ENCODE measurements at regions not wholly inside any gene's neighbourhood (a gene's known extent, or its start where the extent isn't known, plus 50 kb on each side); places are given as distances from the start of the nearest gene placed in this dataset.
"Not testable (repeated sequence)": the region's sequence is repeated elsewhere in the genome, so short reads cannot be mapped to it uniquely, and the experiment has no call there.

DNA sequence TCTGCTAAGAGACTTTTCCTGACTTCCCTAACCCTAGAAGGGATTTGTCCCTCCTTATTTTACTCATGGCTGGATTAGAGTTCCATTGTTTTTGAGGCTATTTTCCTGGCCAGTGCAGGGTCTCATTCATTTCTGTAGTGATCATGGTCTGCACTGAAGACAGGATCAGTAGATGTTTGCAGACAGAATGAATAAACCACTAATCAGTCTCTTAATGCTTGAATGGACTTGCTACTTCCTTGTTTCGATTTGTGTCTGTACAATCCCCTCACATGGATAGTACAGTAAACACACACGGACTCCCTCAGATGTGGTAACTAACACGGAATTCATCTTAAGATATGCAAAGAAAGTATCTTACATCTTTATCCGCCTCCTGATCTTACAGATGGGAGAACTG, 102.6 kb upstream of the PRB2 start:
- TF ChIP-seq Cebpa-rat (IDR thresholded peaks at IDR 0.05), result no peak

DNA sequence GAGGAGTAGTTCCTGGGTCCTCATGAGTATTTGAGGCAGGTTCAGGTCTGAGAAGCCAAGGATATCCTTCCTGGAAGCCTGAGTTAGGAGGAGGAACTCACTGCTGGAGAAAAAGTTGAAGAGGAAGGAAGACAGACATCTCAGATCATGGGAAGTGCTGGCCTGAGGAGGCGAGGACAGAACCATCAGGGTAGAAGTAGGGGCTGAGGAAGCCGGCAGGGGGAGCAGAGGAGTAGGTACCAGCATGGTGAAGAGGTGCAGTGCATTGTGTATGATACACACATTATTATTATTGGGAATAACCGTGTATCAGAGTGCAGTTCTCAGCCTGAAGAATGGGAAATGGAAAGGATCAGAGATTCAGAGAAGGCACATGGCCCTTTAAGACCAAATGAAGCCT, 103.2 kb upstream of the PRB2 start:
- H3K4me1 ChIP-seq, result peaks cover 16 to 24% (median 20%) of the 10 kb centered on the region in 10 experiments
- not testable (repeated sequence) for H3K9me3 ChIP-seq (replicated peaks in 1 of 11); H3K36me3 ChIP-seq; H3K27me3 ChIP-seq; H3K9ac ChIP-seq
- H4K20me1 ChIP-seq, result peaks cover 0 to 11% (median 0%) of the 10 kb centered on the region in 11 experiments; a peak in 4 of 22 replicates
- H3K4me2 ChIP-seq, result peak overlapping the region; percentile 54 to 82 (median 67)
- H3K27ac ChIP-seq, result peak overlapping the region in 4 of 11 experiments; percentile 10 to 60 (median 34); a peak in 3 of 22 replicates
- peak overlapping the region in 6 of 10 experiments; percentile 9 to 51 (median 15); a peak in 3 of 20 replicates for H3K4me3 ChIP-seq

More for the DNA sequence above, 102.6 kb upstream of the PRB2 start:
- H4K20me1 ChIP-seq, result peaks cover 0 to 11% (median 0%) of the 10 kb centered on the region in 11 experiments; a peak in 4 of 22 replicates
- H3K4me2 ChIP-seq, result peak overlapping the region; percentile 54 to 82 (median 67)
- H3K36me3 ChIP-seq, result no peaks in the 10 kb centered on the region
- no peaks in the 10 kb centered on the region for H3K27me3 ChIP-seq
- H3K9ac ChIP-seq, result peak overlapping the region in 1 of 11 experiments; percentile 15; a peak in 1 of 22 replicates
- peak overlapping the region in 6 of 10 experiments; percentile 9 to 51 (median 15); a peak in 3 of 20 replicates for H3K4me3 ChIP-seq
- H3K27ac ChIP-seq, result peak overlapping the region in 4 of 11 experiments; percentile 10 to 60 (median 34); a peak in 4 of 22 replicates
- H3K9me3 ChIP-seq (replicated peaks in 1 of 11), result peaks cover 0 to 7% (median 0%) of the 10 kb centered on the region in 11 experiments; a peak in 3 of 22 replicates
- peaks cover 16 to 24% (median 20%) of the 10 kb centered on the region in 10 experiments for H3K4me1 ChIP-seq

DNA sequence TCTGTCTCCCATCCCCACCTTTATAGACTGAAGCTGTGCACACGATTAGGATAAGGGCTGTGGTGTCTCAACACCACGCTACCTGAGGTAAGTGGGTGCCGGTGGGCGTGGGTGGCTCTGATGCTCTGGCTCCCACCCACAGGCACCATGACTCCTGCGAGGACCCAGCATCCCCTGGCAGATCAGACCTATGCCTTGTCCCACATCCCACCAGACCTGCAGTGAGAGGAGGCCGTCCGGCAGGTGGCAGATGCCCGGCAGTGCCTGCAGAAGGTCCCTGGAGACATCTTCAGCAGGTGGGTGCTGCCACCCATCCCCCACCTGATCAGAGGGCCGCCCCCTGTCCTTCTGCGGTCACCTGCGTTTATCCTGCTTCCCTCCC, 104.4 kb upstream of the PRB2 start:
- Histone ChIP-seq H3K27me3 (no peaks in the 10 kb centered on the region), H3K9me3 (replicated peaks in 1 of 11) (peaks cover 0 to 7% (median 0%) of the 10 kb centered on the region in 11 experiments; a peak in 3 of 22 replicates), H3K36me3 (no peaks in the 10 kb centered on the region), H3K9ac (no peak overlapping the region), H4K20me1 (peaks cover 0 to 17% (median 0%) of the 10 kb centered on the region in 11 experiments; a peak in 5 of 22 replicates), H3K27ac (no peak overlapping the region), H3K4me1 (peaks cover 16 to 24% (median 20%) of the 10 kb centered on the region in 10 experiments), H3K4me3 (no peak overlapping the region), H3K4me2 (no peak overlapping the region)
- TF ChIP-seq Cebpa-rat (IDR thresholded peaks at IDR 0.05), result no peak

DNA sequence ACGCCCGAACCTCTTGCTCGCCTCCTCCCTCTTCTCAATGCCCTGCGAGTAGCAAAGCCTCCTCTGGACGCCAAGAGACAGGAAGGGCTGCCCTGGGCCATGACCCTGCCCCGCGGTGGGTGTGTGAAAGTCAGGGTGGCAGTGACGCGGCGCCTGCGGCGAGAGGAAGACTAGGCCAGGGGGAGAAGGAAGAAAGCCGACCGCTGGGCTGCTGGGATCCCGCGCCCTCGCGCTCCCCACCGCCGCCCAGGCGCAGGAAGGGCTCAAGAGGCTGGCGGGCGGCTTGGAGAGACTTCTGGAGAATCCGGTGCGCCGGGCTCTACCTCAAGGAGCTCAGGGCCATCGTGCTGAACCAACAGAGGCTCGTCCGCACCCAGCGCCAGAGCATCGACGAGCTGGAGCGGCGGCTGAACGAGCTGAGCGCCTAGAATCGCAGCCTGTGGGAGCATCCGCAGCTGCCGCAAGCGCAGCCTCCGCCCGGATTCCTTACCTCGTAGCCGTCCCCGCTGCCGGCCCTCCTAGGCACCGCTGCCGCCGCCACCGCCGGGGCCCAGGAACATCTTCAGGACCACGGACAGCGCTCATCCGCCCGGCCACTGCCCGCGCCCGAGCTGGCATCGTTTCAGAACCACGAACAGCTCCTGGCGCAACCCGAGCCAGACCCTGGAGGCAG, 105.0 kb upstream of the PRB2 start:
- Histone ChIP-seq H3K27me3 (no peaks in the 10 kb centered on the region), H3K4me3 (no peak overlapping the region), H3K27ac (no peak overlapping the region), H3K9ac (no peak overlapping the region), H4K20me1 (peaks cover 0 to 23% (median 0%) of the 10 kb centered on the region in 11 experiments; a peak in 5 of 22 replicates), H3K36me3 (no peaks in the 10 kb centered on the region), H3K4me1 (peaks cover 16 to 24% (median 20%) of the 10 kb centered on the region in 10 experiments), H3K4me2 (peak overlapping the region in 3 of 11 experiments; percentile 22 to 57 (median 26); a peak in 4 of 22 replicates), H3K9me3 (replicated peaks in 1 of 11) (peaks cover 0 to 7% (median 0%) of the 10 kb centered on the region in 11 experiments; a peak in 3 of 22 replicates)
- TF ChIP-seq Cebpa-rat (IDR thresholded peaks at IDR 0.05), result no peak

DNA sequence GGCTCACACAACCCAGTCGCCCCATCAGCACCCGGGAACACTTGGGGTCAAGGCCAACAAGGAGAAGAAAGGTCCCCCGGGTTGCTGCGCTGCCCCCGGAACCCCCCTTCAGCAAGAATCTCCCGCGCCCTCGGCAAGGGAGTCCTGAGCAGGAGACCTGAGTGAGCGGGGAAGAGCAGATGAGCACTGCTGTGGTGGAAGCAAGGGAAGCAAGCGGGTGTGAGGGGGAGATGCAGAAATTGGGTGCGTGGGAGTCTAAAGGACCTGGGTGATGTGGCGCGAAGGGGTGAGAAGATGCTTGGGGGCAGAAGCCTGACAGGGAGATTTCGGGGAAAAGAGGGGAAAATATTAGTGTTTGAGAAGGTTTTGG, 105.5 kb upstream of the PRB2 start:
- peaks cover 0 to 23% (median 0%) of the 10 kb centered on the region in 11 experiments; a peak in 5 of 22 replicates for H4K20me1 ChIP-seq
- no peaks in the 10 kb centered on the region for H3K36me3 ChIP-seq
- H3K4me2 ChIP-seq, result peak overlapping the region in 3 of 11 experiments; percentile 22 to 57 (median 26); a peak in 4 of 22 replicates
- H3K27ac ChIP-seq, result no peak overlapping the region
- TF ChIP-seq Cebpa-rat (IDR thresholded peaks at IDR 0.05), result no peak
- H3K4me3 ChIP-seq, result no peak overlapping the region
- H3K4me1 ChIP-seq, result peaks cover 16 to 24% (median 20%) of the 10 kb centered on the region in 10 experiments
- H3K9ac ChIP-seq, result no peak overlapping the region
- no peaks in the 10 kb centered on the region for H3K27me3 ChIP-seq
- peaks cover 0 to 7% (median 0%) of the 10 kb centered on the region in 11 experiments; a peak in 3 of 22 replicates for H3K9me3 ChIP-seq (replicated peaks in 1 of 11)

DNA sequence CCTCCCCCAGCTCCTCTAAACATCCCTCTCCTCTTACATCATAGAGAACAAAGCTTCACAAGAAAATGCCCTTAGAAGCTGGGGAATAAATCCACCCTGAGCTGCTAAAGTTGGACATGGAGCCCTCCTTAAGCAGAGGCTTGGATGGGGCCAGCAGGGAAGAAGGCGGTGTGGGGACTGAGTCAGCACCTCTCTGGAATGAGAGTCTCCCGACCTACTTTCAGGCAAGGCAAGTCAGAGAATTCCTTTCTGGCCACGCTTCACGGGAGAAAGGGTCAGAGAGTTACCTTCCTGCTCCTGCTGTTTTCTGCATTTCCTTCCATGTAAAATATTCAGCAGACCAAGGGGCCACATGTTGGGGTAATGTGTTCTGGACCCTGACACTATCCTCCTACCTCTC, 113.3 kb upstream of the PRB2 start:
- Histone ChIP-seq H3K9me3 (replicated peaks in 1 of 11) (no peaks in the 10 kb centered on the region), H3K9ac (no peak overlapping the region), H3K27ac (no peak overlapping the region), H4K20me1 (peaks cover 0 to 13% (median 0%) of the 10 kb centered on the region in 11 experiments; a peak in 1 of 22 replicates), H3K4me3 (no peak overlapping the region), H3K27me3 (no peaks in the 10 kb centered on the region), H3K36me3 (no peaks in the 10 kb centered on the region), H3K4me2 (no peak overlapping the region), H3K4me1 (peaks cover 0 to 6% (median 0%) of the 10 kb centered on the region in 10 experiments; a peak in 2 of 20 replicates)
- no peak for TF ChIP-seq Cebpa-rat (IDR thresholded peaks at IDR 0.05)

DNA sequence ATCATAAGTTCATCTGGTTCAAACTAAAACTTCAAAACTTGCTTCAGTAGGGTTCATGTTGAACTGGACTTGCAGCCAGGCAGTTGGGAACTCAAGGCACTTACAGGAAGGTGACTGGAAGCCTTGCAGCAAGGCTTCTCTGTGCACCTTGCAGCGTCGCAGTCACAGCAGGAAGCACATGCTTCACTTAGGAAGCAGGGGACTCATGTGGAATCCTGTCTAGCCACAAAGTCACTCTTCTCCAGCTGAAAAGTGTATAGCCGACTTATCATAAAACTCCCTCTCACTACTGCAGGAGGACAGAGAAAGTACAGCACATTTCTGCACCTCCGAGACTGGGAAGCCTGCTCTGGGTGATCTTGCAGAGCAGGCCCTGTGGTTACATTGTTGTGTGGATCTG, 114.0 kb upstream of the PRB2 start:
- TF ChIP-seq Cebpa-rat (IDR thresholded peaks at IDR 0.05), result no peak
- no peak overlapping the region for H3K4me3 ChIP-seq
- H3K4me1 ChIP-seq, result peaks cover 0 to 6% (median 0%) of the 10 kb centered on the region in 10 experiments; a peak in 2 of 20 replicates
- no peak overlapping the region for H3K27ac ChIP-seq
- no peaks in the 10 kb centered on the region for H3K9me3 ChIP-seq (replicated peaks in 1 of 11)
- peak overlapping the region in 1 of 11 experiments; percentile 12; a peak in 1 of 22 replicates for H3K4me2 ChIP-seq
- no peak overlapping the region for H3K9ac ChIP-seq
- H3K36me3 ChIP-seq, result no peaks in the 10 kb centered on the region
- H3K27me3 ChIP-seq, result no peaks in the 10 kb centered on the region
- H4K20me1 ChIP-seq, result peaks cover 0 to 10% (median 0%) of the 10 kb centered on the region in 11 experiments; a peak in 1 of 22 replicates

DNA sequence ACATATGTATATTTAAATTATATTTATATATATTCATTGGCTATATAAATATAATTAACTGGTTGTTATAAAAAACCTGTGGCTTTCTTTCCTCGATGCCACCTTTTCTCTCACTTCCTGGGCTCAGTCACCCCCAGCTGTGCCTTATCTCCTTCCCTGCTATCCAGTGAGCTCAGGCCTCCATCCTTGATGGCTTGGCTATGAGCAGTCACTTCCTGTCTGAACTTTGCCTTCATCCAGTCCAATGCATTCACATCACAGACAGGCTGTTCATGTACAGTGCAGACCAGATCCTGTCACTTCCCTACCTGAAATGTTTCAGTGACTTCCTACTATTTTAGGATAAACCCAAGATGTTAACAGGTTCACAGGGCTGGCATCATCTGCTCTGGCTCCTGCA, 115.3 kb upstream of the PRB2 start:
- Histone ChIP-seq H3K9me3 (replicated peaks in 1 of 11) (no peaks in the 10 kb centered on the region), H3K4me3 (no peak overlapping the region), H3K27ac (no peak overlapping the region), H3K36me3 (no peaks in the 10 kb centered on the region), H3K4me1 (peaks cover 0 to 6% (median 0%) of the 10 kb centered on the region in 10 experiments; a peak in 2 of 20 replicates), H3K9ac (no peak overlapping the region), H3K27me3 (no peaks in the 10 kb centered on the region), H3K4me2 (no peak overlapping the region), H4K20me1 (no peaks in the 10 kb centered on the region)
- no peak for TF ChIP-seq Cebpa-rat (IDR thresholded peaks at IDR 0.05)

DNA sequence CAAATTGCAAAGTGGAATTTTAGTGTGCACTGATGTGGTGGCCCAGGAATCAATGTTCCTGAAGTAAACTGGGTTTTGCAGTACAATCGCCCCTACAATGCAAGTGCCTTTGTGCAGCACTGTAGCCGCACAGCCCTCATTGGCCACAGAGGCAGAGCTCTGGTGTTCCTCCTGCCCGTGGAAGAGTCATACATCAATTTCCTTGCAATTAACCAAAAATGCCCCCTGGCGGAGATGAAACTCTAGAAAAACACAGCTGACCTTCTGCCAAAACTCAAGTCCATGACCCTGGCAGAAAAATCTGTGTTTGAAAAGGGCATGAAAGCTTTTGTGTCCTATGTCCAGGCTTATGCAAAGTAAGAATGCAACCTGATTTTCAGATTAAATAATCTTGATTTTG, 117.9 kb upstream of the PRB2 start:
- H3K4me2 ChIP-seq, result no peak overlapping the region
- H3K9ac ChIP-seq, result no peak overlapping the region
- H3K36me3 ChIP-seq, result no peaks in the 10 kb centered on the region
- H3K4me3 ChIP-seq, result no peak overlapping the region
- H3K9me3 ChIP-seq (replicated peaks in 1 of 11), result no peaks in the 10 kb centered on the region
- H3K27me3 ChIP-seq, result no peaks in the 10 kb centered on the region
- TF ChIP-seq Cebpa-rat (IDR thresholded peaks at IDR 0.05), result no peak
- H3K27ac ChIP-seq, result no peak overlapping the region
- peaks cover 0 to 6% (median 0%) of the 10 kb centered on the region in 10 experiments; a peak in 2 of 20 replicates for H3K4me1 ChIP-seq
- H4K20me1 ChIP-seq, result no peaks in the 10 kb centered on the region

All from BLaER1 treated with 17β-estradiol and CSF1 and Interleukin-3, amounts not matched to agents 10 nM and 100 nM (cell line).